Keratinocyte (primary cell): ENCODE measurements at regions not wholly inside any gene's neighbourhood (a gene's known extent, or its start where the extent isn't known, plus 50 kb on each side); places are given as distances from the start of the nearest gene placed in this dataset.
A peak's percentile ranks its signal among the peaks of the same experiment; 100 is the strongest.
"Not testable (repeated sequence)": the region's sequence is repeated elsewhere in the genome, so short reads cannot be mapped to it uniquely, and the experiment has no call there.

ENCODE experiments used
- DNase-seq: peaks from one replicate; pipeline ENCODE4 v3.0.0-alpha.2; 2011; ENCODE audit warnings: low read depth, missing footprints, low spot score
- FAIRE-seq: peaks from 2 replicates; lab custom pipeline; 2011; peaks lifted over from hg19 to GRCh38; lab: Jason Lieb, UNC
- H2AFZ ChIP-seq: 2 replicates; pipeline ENCODE4 v1.6.0; 2012; ENCODE audit warnings: low read length, control low read depth, inconsistent platforms; ENCODE audit not compliant: control insufficient read depth
- H3K27ac ChIP-seq: 2 replicates; pipeline ENCODE4 v1.5.1; 2011; ENCODE audit warnings: low read length; ENCODE audit not compliant: control insufficient read depth, insufficient read depth
- H3K27me3 ChIP-seq: 3 replicates; pipeline ENCODE4 v1.6.0; 2011; ENCODE audit warnings: low read length; ENCODE audit not compliant: control insufficient read depth, insufficient read depth; ENCODE audit errors: extremely low read depth
- H3K36me3 ChIP-seq, 2 experiments: 2 replicates in 1 of 2; 3 replicates in 1 of 2; pipeline ENCODE4 v1.5.1; 2011; ENCODE audit warnings: low read length in 2 of 2, mild to moderate bottlenecking in 1 of 2; ENCODE audit not compliant: control insufficient read depth in 2 of 2, insufficient read depth in 2 of 2; ENCODE audit errors: extremely low read depth in 1 of 2
- H3K4me1 ChIP-seq: 3 replicates; pipeline ENCODE4 v1.5.1; 2011; ENCODE audit warnings: low read length; ENCODE audit not compliant: control insufficient read depth, insufficient read depth; ENCODE audit errors: extremely low read depth
- H3K4me2 ChIP-seq: 3 replicates; pipeline ENCODE4 v1.6.0; 2011; ENCODE audit warnings: low read depth, low read length; ENCODE audit not compliant: control insufficient read depth, insufficient read depth; ENCODE audit errors: extremely low read depth
- H3K4me3 ChIP-seq, 3 experiments: fragments of 200-600 bp in 1 of 3; sonication (generic) in 1 of 3; 2 replicates in 2 of 3; 3 replicates in 1 of 3; pipeline ENCODE4 v1.5.1; 2011 to 2016; ENCODE audit warnings: low read length in 3 of 3, mild to moderate bottlenecking in 3 of 3, control low read depth in 2 of 3, inconsistent platforms in 1 of 3, low read depth in 1 of 3, mixed read lengths in 1 of 3, mixed run types in 1 of 3, moderate library complexity in 1 of 3; ENCODE audit not compliant: control insufficient read depth in 2 of 3, insufficient read depth in 2 of 3; ENCODE audit errors: extremely low read depth in 1 of 3
- H3K79me2 ChIP-seq: 2 replicates; pipeline ENCODE4 v1.6.0; 2012; ENCODE audit warnings: low read length; ENCODE audit not compliant: control insufficient read depth, insufficient read depth
- H3K9ac ChIP-seq: 3 replicates; pipeline ENCODE4 v1.6.0; 2011; ENCODE audit warnings: low read length; ENCODE audit not compliant: control insufficient read depth, insufficient read depth; ENCODE audit errors: extremely low read depth
- H3K9me1 ChIP-seq: 3 replicates; pipeline ENCODE4 v1.6.0; 2011; ENCODE audit warnings: low read length; ENCODE audit not compliant: control insufficient read depth, insufficient read depth; ENCODE audit errors: extremely low read depth
- H3K9me3 ChIP-seq: 2 replicates; pipeline ENCODE4 v1.5.1; 2012; ENCODE audit warnings: low read depth, low read length; ENCODE audit not compliant: control insufficient read depth
- H4K20me1 ChIP-seq: 3 replicates; pipeline ENCODE4 v1.6.0; 2011; ENCODE audit warnings: low read length; ENCODE audit not compliant: control insufficient read depth, insufficient read depth; ENCODE audit errors: extremely low read depth
- dilution Hi-C: fragments of 300-500 bp; cut with MboI; formaldehyde crosslinking; loops from one replicate; pipeline ENCODE4 v1.7.0; 2020; ENCODE audit warnings: low sequenced_read_pairs; ENCODE audit not compliant: extremely low pct_ligation_motif_present
- TF ChIP-seq, protein P1 (sequence below), 3 experiments: IDR thresholded peaks in 1 of 3; conservative IDR thresholded peaks in 1 of 3; optimal IDR thresholded peaks in 1 of 3; 2 replicates in 2 of 3; 3 replicates in 1 of 3; pipeline versions ENCODE3 to v1.5.1; 2011; ENCODE audit warnings: low read length in 3 of 3, mild to moderate bottlenecking in 3 of 3, moderate library complexity in 2 of 3, control low read depth in 1 of 3, inconsistent platforms in 1 of 3; ENCODE audit not compliant: insufficient read depth in 2 of 3; ENCODE audit errors: extremely low read depth in 1 of 3

DNA sequence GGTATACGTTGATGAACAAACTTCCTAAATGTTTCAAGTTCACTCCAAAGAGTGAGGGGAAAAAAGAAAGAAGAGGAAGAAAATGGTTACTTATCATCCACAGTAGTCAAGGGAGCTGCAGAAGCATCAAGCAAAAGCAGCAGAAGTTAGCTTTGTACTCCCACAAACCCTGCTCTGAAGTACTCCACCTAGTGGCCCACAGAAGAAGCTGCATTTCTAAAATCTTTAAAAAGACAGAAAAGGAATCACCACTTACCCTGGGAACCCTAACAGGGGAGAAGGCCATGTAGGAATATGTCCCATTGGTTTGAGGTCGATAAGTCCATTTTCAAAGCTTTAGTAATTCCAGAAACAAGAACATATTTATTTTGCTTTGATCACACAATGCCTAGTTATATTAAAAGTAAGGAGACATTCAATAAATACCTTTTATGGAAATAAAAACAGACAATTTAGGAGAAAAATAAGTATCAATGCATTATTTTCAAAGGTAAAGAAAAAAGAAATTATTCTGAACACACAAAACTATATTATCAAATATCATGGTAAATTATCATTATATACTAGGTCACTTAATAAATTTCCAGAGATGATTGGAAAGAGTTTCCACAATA, 900.5 kb upstream of the DEFB115 start:
- TF ChIP-seq, protein P1, sequence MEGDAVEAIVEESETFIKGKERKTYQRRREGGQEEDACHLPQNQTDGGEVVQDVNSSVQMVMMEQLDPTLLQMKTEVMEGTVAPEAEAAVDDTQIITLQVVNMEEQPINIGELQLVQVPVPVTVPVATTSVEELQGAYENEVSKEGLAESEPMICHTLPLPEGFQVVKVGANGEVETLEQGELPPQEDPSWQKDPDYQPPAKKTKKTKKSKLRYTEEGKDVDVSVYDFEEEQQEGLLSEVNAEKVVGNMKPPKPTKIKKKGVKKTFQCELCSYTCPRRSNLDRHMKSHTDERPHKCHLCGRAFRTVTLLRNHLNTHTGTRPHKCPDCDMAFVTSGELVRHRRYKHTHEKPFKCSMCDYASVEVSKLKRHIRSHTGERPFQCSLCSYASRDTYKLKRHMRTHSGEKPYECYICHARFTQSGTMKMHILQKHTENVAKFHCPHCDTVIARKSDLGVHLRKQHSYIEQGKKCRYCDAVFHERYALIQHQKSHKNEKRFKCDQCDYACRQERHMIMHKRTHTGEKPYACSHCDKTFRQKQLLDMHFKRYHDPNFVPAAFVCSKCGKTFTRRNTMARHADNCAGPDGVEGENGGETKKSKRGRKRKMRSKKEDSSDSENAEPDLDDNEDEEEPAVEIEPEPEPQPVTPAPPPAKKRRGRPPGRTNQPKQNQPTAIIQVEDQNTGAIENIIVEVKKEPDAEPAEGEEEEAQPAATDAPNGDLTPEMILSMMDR (optimal IDR thresholded peaks at IDR 0.05 in 1 of 3, IDR thresholded peaks at IDR 0.05 in 1 of 3, conservative IDR thresholded peaks at IDR 0.05 in 1 of 3; ENCODE audit: extremely low read depth in 1 of 3, insufficient read depth in 2 of 3, low read length in 3 of 3), result peak in 2 of 3 experiments; percentile 17 to 50
- H3K4me3 ChIP-seq, FAIRE-seq, H3K9me3 ChIP-seq, H3K79me2 ChIP-seq, H2AFZ ChIP-seq, H3K9ac ChIP-seq, H3K4me1 ChIP-seq, DNase-seq, H3K27ac ChIP-seq, H3K36me3 ChIP-seq, H3K4me2 ChIP-seq, H3K9me1 ChIP-seq, H3K27me3 ChIP-seq, H4K20me1 ChIP-seq, dilution Hi-C loops: not testable (repeated sequence)

DNA sequence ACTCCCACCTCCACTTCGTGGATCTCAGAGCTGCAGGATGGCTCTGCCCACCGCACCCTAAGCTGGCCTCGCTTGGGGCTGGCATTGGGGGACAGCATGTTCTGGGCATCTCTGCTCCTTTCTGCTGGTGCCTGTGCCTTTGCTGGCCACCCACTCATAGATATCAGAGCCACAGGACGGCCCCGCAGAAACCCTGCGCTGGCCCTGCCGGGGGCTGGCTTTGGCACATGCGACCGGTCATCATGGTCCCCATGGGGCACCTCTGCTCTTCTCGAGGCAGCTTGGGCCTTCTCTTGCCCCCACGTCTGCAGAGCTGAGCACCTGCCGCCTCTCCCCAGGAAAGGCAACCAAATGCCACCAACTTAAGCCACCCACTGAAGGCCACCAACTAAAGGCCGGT, 895.7 kb upstream of the DEFB115 start:
- H3K9me3 ChIP-seq, H3K27me3 ChIP-seq, FAIRE-seq, H3K9ac ChIP-seq, dilution Hi-C loops, H3K36me3 ChIP-seq, H2AFZ ChIP-seq, DNase-seq, H3K4me2 ChIP-seq, H3K79me2 ChIP-seq, H3K4me3 ChIP-seq, H3K4me1 ChIP-seq, H4K20me1 ChIP-seq, H3K9me1 ChIP-seq, H3K27ac ChIP-seq: not testable (repeated sequence)

DNA sequence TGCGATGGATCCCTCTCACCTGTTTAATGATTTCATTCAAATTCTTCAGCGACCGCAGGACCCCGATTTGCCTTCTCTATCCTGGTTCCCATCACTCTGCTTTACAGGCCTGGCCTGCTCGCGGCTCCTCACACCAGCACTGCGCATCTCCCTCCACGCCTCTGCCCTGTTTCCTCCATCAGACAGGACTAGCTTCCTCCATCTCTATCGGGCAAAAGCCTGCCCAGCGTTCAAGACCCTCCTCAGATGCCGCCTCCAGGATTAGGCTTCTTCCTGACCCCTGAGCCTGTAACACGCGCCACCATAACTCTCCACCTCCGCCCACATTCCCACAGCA, 881.1 kb upstream of the DEFB115 start:
- H3K79me2 ChIP-seq, H3K9me1 ChIP-seq, DNase-seq, FAIRE-seq, H3K9me3 ChIP-seq, H3K36me3 ChIP-seq, H3K4me1 ChIP-seq, H4K20me1 ChIP-seq, H3K27me3 ChIP-seq, dilution Hi-C loops, H3K27ac ChIP-seq: not testable (repeated sequence)
- peak overlapping the region; percentile 37 for H3K9ac ChIP-seq
- peak overlapping the region; percentile 60 for H3K4me2 ChIP-seq
- H3K4me3 ChIP-seq, result peak overlapping the region; percentile 43 to 69 (median 62)
- H2AFZ ChIP-seq, result peak overlapping the region; percentile 79
